Activated B cell treated with CpG ODN at 0.5 μM for 24 hours (primary cell): ENCODE measurements at regions not wholly inside any gene's neighbourhood (a gene's known extent, or its start where the extent isn't known, plus 50 kb on each side); places are given as distances from the start of the nearest gene placed in this dataset.

Source experiments
- ATAC-seq: fragments of 200-7000 bp; cut with Tn5 transposase; one replicate; pipeline ENCODE4 v1.10.0; 2021; ENCODE audit warnings: low read depth, mild to moderate bottlenecking, moderate library complexity
- CTCF ChIA-PET: fragments of 350-600 bp; sonication (Branson Sonifier 250); formaldehyde crosslinking; loops from one replicate; lab custom pipeline; 2021; ENCODE audit warnings: antibody characterized with exemption; lab: Charles Lee
- POLR2A ChIA-PET: fragments of 350-600 bp; sonication (Branson Sonifier 250); formaldehyde crosslinking; loops from one replicate; lab custom pipeline; 2021; ENCODE audit warnings: antibody characterized with exemption; lab: Charles Lee
- DNase-seq: peaks from one replicate; pipeline ENCODE4 v3.0.0; 2022
- H3K27ac Mint-ChIP-seq: one replicate; pipeline ENCODE4 v1.8.0; 2020; ENCODE audit warnings: mixed read lengths
- H3K27me3 Mint-ChIP-seq: one replicate; pipeline ENCODE4 v1.8.0; 2021; ENCODE audit warnings: mixed read lengths
- H3K36me3 Mint-ChIP-seq: one replicate; pipeline ENCODE4 v1.8.0; 2021; ENCODE audit warnings: low read depth, mixed read lengths
- H3K4me1 Mint-ChIP-seq: one replicate; pipeline ENCODE4 v1.8.0; 2021; ENCODE audit warnings: mixed read lengths
- H3K4me3 Mint-ChIP-seq: one replicate; pipeline ENCODE4 v1.8.0; 2020; ENCODE audit warnings: mild to moderate bottlenecking, mixed read lengths
- H3K9me3 Mint-ChIP-seq: one replicate; pipeline ENCODE4 v1.8.0; 2020; ENCODE audit warnings: mixed read lengths
- CTCF ChIP-seq: fragments of 200-600 bp; IDR thresholded peaks from one replicate; pipeline ENCODE4 v1.8.0; 2022; ENCODE audit warnings: antibody characterized with exemption, mild to moderate bottlenecking
- intact Hi-C: fragments of 100-400 bp; cut with micrococcal nuclease; formaldehyde crosslinking; loops from one replicate; pipeline ENCODE4 v1.15.1; 2024

GRCh38 chr4:180641495-180641894 is 1601.7 kb upstream of the TENM3 start:
- no peaks in the 10 kb centered on the region for H3K27me3 Mint-ChIP-seq
- ATAC-seq (no peak), DNase-seq (no peak)
- H3K4me3 Mint-ChIP-seq = no peak overlapping the region
- no peak for TF ChIP-seq CTCF
- intact Hi-C loops = no loop called here
- H3K36me3 Mint-ChIP-seq = no peaks in the 10 kb centered on the region
- H3K4me1 Mint-ChIP-seq = no peaks in the 10 kb centered on the region
- H3K9me3 Mint-ChIP-seq = no peaks in the 10 kb centered on the region
- no peak overlapping the region for H3K27ac Mint-ChIP-seq
- CTCF ChIA-PET = no interaction called here
- POLR2A ChIA-PET = no interaction called here

- Mint-ChIP-seq H3K27me3 (no peaks in the 10 kb centered on the region), H3K36me3 (no peaks in the 10 kb centered on the region), H3K4me1 (no peaks in the 10 kb centered on the region), H3K27ac (no peak overlapping the region), H3K9me3 (no peaks in the 10 kb centered on the region), H3K4me3 (no peak overlapping the region)
- intact Hi-C loops = no loop called here
- ATAC-seq (no peak), DNase-seq (no peak)
- no peak for TF ChIP-seq CTCF
- ChIA-PET POLR2A (no interaction called here), CTCF (no interaction called here)
Observed at GRCh38 chr4:180642732-180643131, 1600.5 kb upstream of the TENM3 start.

- DNase-seq (no peak), ATAC-seq (no peak)
- H3K4me3 Mint-ChIP-seq = no peak overlapping the region
- intact Hi-C loops = no loop called here
- POLR2A ChIA-PET = no interaction called here
- CTCF ChIA-PET = no interaction called here
- H3K36me3 Mint-ChIP-seq = no peaks in the 10 kb centered on the region
- H3K27ac Mint-ChIP-seq = no peak overlapping the region
- no peaks in the 10 kb centered on the region for H3K4me1 Mint-ChIP-seq
- H3K27me3 Mint-ChIP-seq = no peaks in the 10 kb centered on the region
- no peak for TF ChIP-seq CTCF
- H3K9me3 Mint-ChIP-seq = no peaks in the 10 kb centered on the region
Observed at GRCh38 chr4:180650273-180650672, 1592.9 kb upstream of the TENM3 start.

GRCh38 chr4:180652533-180652932 is 1590.7 kb upstream of the TENM3 start:
- no peak overlapping the region for H3K4me3 Mint-ChIP-seq
- no peaks in the 10 kb centered on the region for H3K4me1 Mint-ChIP-seq
- no peak for DNase-seq
- no peaks in the 10 kb centered on the region for H3K27me3 Mint-ChIP-seq
- ATAC-seq = no peak
- no peaks in the 10 kb centered on the region for H3K9me3 Mint-ChIP-seq
- no peaks in the 10 kb centered on the region for H3K36me3 Mint-ChIP-seq
- TF ChIP-seq CTCF = no peak
- H3K27ac Mint-ChIP-seq = no peak overlapping the region
- ChIA-PET POLR2A (no interaction called here), CTCF (no interaction called here)
- intact Hi-C loops = no loop called here

GRCh38 chr4:180655886-180656285 is 1587.3 kb upstream of the TENM3 start:
- ChIA-PET POLR2A (no interaction called here), CTCF (no interaction called here)
- Mint-ChIP-seq H3K27me3 (no peaks in the 10 kb centered on the region), H3K4me3 (no peak overlapping the region), H3K9me3 (no peaks in the 10 kb centered on the region), H3K4me1 (no peaks in the 10 kb centered on the region), H3K27ac (no peak overlapping the region), H3K36me3 (no peaks in the 10 kb centered on the region)
- intact Hi-C loops = no loop called here
- no peak for DNase-seq
- no peak for ATAC-seq
- TF ChIP-seq CTCF = no peak
